ENCODE measurements at regions not wholly inside any gene's neighbourhood (a gene's known extent, or its start where the extent isn't known, plus 50 kb on each side); places are given as distances from the start of the nearest gene placed in this dataset.

- TF ChIP-seq CTCF (IDR thresholded peaks at IDR 0.05) (no peak), EZH2 (IDR thresholded peaks at IDR 0.05; ENCODE audit: borderline replicate concordance, insufficient read depth, low read depth, low read length, poor library complexity, severe bottlenecking) (no peak)
Measured at GRCh38 chr2:65508225-65508624, 75.8 kb upstream of the SPRED2 start.

Measured in B cell (primary cell).